Stimulated activated naive CD8-positive, alpha-beta T cell treated with anti-CD3 and anti-CD28 coated beads, Interleukin-15, amount 100 ng/mL, for 72 hours (primary cell): ENCODE measurements at regions not wholly inside any gene's neighbourhood (a gene's known extent, or its start where the extent isn't known, plus 50 kb on each side); places are given as distances from the start of the nearest gene placed in this dataset.
"Not testable (repeated sequence)": the region's sequence is repeated elsewhere in the genome, so short reads cannot be mapped to it uniquely, and the experiment has no call there.

Experiments used
- ATAC-seq: fragments of 150-1000 bp; cut with Tn5 transposase; 2 replicates; pipeline ENCODE4 v1.10.0; 2021; ENCODE audit warnings: mild to moderate bottlenecking, moderate library complexity
- DNase-seq, 2 donors: peaks; one replicate each; pipeline ENCODE4 v3.0.0; 2021 to 2022
- H3K27ac Mint-ChIP-seq, 2 donors: one replicate each; pipeline ENCODE4 v1.8.0; 2022; ENCODE audit warnings: mild to moderate bottlenecking in 2 of 2, mixed read lengths in 2 of 2, moderate library complexity in 2 of 2
- H3K27me3 Mint-ChIP-seq: one replicate; pipeline ENCODE4 v1.8.0; 2022; ENCODE audit warnings: mixed read lengths
- H3K4me1 Mint-ChIP-seq: one replicate; pipeline ENCODE4 v1.8.0; 2022; ENCODE audit warnings: mild to moderate bottlenecking, mixed read lengths
- H3K4me3 Mint-ChIP-seq, 2 donors: one replicate each; pipeline ENCODE4 v1.8.0; 2022; ENCODE audit warnings: mild to moderate bottlenecking in 2 of 2, mixed read lengths in 2 of 2, moderate library complexity in 1 of 2
- H3K9me3 Mint-ChIP-seq, 2 donors: one replicate each; pipeline ENCODE4 v1.8.0; 2022; ENCODE audit warnings: mixed read lengths in 2 of 2

- Mint-ChIP-seq H3K27me3 (no peaks in the 10 kb centered on the region), H3K27ac (no peak overlapping the region), H3K9me3 (peaks cover 42 to 50% of the 10 kb centered on the region in 2 donors), H3K4me1 (peaks cover 14% of the 10 kb centered on the region), H3K4me3 (no peak overlapping the region)
- ATAC-seq, result no peak
- DNase-seq, result no peak
Measured at GRCh38 chr2:7755879-7756278, 838.7 kb downstream of the RNF144A start.

DNA sequence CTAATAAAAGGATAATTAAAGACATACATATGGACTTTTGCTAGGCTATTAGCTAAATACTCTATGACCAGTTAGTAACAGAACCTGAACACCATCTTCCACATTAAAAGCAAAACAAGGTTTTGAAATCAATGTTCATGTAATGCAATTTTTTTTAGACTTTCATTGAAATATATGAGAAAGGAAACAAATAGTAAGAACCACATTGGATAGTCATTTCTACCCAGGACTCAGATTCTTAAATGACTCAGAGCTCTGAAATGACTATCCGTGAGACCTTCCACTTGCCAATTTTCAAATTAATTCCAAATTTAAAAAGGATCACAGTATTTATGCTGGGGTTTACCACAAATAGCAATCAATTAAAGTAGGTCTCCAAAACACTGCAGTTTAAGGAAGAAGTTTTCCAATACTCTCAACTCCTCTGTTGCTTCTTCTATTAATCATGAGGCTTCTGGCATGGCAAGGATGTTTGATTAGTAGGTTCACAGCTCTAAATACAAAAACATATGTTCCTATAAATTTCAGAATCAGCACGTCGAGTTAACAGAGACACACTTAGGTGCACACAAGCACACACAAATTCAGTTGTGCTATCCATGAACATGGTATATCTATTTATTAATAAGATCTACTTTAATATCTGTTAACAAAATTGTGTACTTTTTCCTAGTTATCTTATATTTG is 841.0 kb downstream of the RNF144A start:
- Mint-ChIP-seq H3K4me3 (peak overlapping the region in 1 of 2 donors; percentile 42), H3K27ac (peak overlapping the region in 1 of 2 donors; percentile 86)

DNA sequence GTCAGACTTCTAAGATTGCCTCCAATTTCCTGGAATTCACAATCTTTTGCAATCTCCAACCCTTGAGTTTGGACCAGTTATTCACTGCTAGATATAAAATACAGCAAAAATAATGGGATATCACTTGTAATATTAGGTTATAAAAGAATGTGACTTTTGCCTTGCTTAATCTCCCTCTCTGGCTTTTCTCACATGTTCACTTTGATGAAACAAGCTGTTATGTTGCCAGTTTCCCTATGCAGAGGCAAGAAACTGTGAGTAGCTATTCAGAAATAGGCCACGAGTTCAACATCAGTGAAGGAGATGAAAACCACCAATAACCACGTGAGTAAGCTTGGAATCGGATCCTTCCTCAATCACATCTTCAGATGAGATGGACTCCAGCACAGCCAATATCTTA is 842.7 kb downstream of the RNF144A start:
- no peaks in the 10 kb centered on the region for H3K27me3 Mint-ChIP-seq
- peaks cover 43 to 46% of the 10 kb centered on the region in 2 donors for H3K9me3 Mint-ChIP-seq

More for the DNA sequence above, 841.0 kb downstream of the RNF144A start:
- ATAC-seq, result peak; percentile 92
- no peak for DNase-seq
- peaks cover 46 to 52% of the 10 kb centered on the region in 2 donors for H3K9me3 Mint-ChIP-seq
- H3K27me3 Mint-ChIP-seq, result no peaks in the 10 kb centered on the region
- H3K4me1 Mint-ChIP-seq, result peaks cover 14% of the 10 kb centered on the region

DNA sequence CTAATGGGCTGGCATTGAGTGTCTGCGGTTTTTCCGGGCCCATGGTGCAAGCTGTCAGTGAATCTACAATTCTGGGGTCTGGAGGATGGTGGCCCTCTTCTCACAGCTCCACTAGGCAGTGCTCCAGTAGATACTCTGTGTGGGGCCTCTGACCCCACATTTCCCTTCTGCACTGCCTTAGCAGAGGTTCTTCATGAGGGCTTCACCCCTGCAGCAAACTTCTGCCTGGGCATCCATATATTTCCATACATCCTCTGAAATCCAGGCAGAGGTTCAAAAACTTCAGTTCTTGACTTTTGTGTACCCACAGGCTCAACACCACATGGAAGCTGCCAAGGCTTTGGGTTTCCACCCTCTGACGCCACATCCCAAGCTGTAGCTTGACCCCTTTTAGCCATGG is 846.2 kb downstream of the RNF144A start:
- not testable (repeated sequence) for H3K4me3 Mint-ChIP-seq, ATAC-seq, H3K27me3 Mint-ChIP-seq, H3K27ac Mint-ChIP-seq, DNase-seq
- Mint-ChIP-seq H3K9me3 (peaks cover 19 to 25% of the 10 kb centered on the region in 2 donors), H3K4me1 (peaks cover 12% of the 10 kb centered on the region)

More for the DNA sequence above, 842.7 kb downstream of the RNF144A start:
- no peak for DNase-seq
- peaks cover 14% of the 10 kb centered on the region for H3K4me1 Mint-ChIP-seq
- H3K4me3 Mint-ChIP-seq, result no peak overlapping the region
- no peak for ATAC-seq
- H3K27ac Mint-ChIP-seq, result no peak overlapping the region

DNA sequence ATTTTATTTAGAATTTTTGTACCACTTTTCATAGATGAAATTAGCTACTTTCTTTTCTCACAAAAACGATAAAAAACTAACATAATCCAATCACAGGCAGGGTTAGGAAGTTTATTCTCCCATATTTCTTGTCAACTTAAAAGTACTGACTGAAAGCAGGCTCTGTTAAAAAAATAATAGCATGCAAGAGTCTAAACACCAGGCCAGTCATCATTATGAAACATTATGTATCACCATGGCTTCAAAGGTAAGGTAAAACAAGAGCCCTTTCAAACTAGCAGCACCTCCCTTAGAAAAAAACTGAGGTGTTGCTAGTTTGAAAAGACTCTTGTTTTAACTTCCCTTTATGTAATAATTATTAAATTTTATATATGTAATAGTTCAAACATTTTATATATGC is 848.0 kb downstream of the RNF144A start:
- no peak for ATAC-seq
- no peak overlapping the region for H3K4me3 Mint-ChIP-seq
- no peak for DNase-seq
- H3K27ac Mint-ChIP-seq, result no peak overlapping the region
- H3K4me1 Mint-ChIP-seq, result peaks cover 12% of the 10 kb centered on the region
- H3K27me3 Mint-ChIP-seq, result no peaks in the 10 kb centered on the region
- peaks cover 25 to 32% of the 10 kb centered on the region in 2 donors for H3K9me3 Mint-ChIP-seq

- peak in 1 of 2 donors; percentile 37 for DNase-seq
- H3K27ac Mint-ChIP-seq, result no peak overlapping the region
- no peaks in the 10 kb centered on the region for H3K27me3 Mint-ChIP-seq
- H3K9me3 Mint-ChIP-seq, result peaks cover 25 to 32% of the 10 kb centered on the region in 2 donors
- no peak overlapping the region for H3K4me3 Mint-ChIP-seq
- peak; percentile 79 for ATAC-seq
- peaks cover 12% of the 10 kb centered on the region for H3K4me1 Mint-ChIP-seq
Measured at GRCh38 chr2:7766088-7766722, 849.0 kb downstream of the RNF144A start.

DNA sequence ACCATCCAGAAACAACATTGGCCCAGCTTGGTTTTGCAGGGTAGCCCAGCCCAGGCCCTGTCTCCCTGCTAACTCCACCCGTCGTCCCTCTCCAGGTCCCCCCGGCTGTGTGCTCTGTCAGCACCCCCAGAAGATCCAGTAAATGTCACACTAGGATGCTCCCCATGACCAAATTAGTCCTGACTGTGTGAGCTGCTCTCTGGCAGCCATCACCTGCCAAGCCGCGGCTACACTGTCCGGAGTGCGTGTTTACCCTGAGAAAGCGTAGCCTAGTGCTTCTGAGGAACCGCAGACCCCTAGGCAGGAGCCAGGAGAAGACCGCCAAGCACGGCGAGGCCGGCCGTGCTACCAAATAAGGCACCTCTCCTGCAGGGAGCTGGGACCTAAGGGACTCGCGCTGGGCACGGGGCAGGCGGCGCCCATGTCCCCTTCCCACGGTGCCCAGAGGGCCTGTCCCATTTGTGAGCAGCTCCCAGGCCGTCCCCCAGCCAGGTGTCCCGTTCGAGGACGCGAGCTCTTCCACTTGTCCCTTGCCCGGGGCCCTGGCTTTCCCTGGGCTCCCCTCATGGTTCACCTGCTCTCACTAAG is 849.9 kb downstream of the RNF144A start:
- DNase-seq (no peak), ATAC-seq (peak; percentile 27)
- H3K4me1 Mint-ChIP-seq, result peaks cover 12% of the 10 kb centered on the region
- no peak overlapping the region for H3K4me3 Mint-ChIP-seq
- H3K9me3 Mint-ChIP-seq, result peaks cover 25 to 32% of the 10 kb centered on the region in 2 donors
- H3K27ac Mint-ChIP-seq, result no peak overlapping the region
- H3K27me3 Mint-ChIP-seq, result no peaks in the 10 kb centered on the region

- no peak for ATAC-seq
- no peaks in the 10 kb centered on the region for H3K27me3 Mint-ChIP-seq
- no peak overlapping the region for H3K4me3 Mint-ChIP-seq
- peaks cover 15% of the 10 kb centered on the region for H3K4me1 Mint-ChIP-seq
- DNase-seq, result no peak
- H3K9me3 Mint-ChIP-seq, result peaks cover 18 to 27% of the 10 kb centered on the region in 2 donors
- no peak overlapping the region for H3K27ac Mint-ChIP-seq
Measured at GRCh38 chr2:7767902-7768301, 850.7 kb downstream of the RNF144A start.

DNA sequence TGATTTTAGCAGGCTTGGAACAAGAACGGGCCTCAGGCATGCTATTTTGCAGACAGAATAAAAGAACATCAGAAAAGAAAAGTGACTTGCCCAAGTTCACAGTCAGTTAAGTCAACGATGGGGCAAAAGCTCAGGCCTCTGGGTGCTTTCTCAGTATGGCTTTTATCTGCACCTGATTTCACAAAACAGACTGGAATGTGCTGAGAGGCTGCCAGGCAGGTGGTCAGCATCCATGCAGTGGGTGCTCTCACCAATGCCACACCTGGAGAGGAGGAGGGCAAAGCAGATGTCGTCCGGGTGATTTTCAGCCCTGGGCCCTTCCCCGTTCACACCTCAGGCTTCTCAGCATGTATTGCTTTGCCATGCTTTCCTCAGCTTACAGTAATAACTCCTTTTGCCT is 854.6 kb downstream of the RNF144A start:
- Mint-ChIP-seq H3K4me3 (no peak overlapping the region), H3K4me1 (peaks cover 30% of the 10 kb centered on the region), H3K9me3 (peaks cover 0 to 13% of the 10 kb centered on the region in 2 donors), H3K27ac (no peak overlapping the region), H3K27me3 (no peaks in the 10 kb centered on the region)
- no peak for ATAC-seq
- no peak for DNase-seq

- Mint-ChIP-seq H3K9me3 (peaks cover 0 to 13% of the 10 kb centered on the region in 2 donors), H3K4me3 (peak overlapping the region; percentile 36 to 47), H3K27me3 (no peaks in the 10 kb centered on the region), H3K27ac (peak overlapping the region; percentile 71 to 72), H3K4me1 (peaks cover 28% of the 10 kb centered on the region)
- ATAC-seq, result peak; percentile 91
- peak in 1 of 2 donors; percentile 76 for DNase-seq
Measured at GRCh38 chr2:7773362-7774360, 856.4 kb downstream of the RNF144A start.

DNA sequence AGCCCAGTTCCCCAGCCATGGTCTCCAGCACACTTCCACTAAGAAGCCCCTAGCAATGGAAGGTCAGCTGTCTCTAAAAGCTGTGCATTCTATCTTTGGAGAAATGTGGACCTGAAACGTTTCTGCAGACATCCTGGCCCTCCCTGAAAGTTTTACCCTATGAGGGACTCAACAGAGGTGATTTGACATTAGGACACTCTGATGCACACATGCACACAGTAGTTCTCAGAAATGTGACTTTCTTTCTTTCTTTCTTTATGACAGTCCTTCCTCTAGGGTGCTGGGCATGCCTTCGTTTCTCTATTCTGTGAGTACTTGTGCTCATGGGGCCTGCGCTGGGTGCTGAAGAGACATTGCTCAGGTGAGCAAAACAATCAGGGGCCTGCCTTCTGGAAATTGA is 857.3 kb downstream of the RNF144A start:
- H3K9me3 Mint-ChIP-seq, result peaks cover 0 to 6% of the 10 kb centered on the region in 2 donors
- H3K4me1 Mint-ChIP-seq, result peaks cover 28% of the 10 kb centered on the region
- peak overlapping the region; percentile 7 to 47 for H3K4me3 Mint-ChIP-seq
- H3K27me3 Mint-ChIP-seq, result no peaks in the 10 kb centered on the region
- no peak overlapping the region for H3K27ac Mint-ChIP-seq
- ATAC-seq, result peak; percentile 52
- no peak for DNase-seq

GRCh38 chr2:7777668-7778067 is 860.5 kb downstream of the RNF144A start:
- Mint-ChIP-seq H3K27ac (no peak overlapping the region), H3K4me3 (no peak overlapping the region), H3K27me3 (no peaks in the 10 kb centered on the region), H3K9me3 (peaks cover 0 to 2% of the 10 kb centered on the region in 2 donors), H3K4me1 (peaks cover 27% of the 10 kb centered on the region)
- ATAC-seq, result no peak
- DNase-seq, result no peak

GRCh38 chr2:7780321-7780720 is 863.1 kb downstream of the RNF144A start:
- Mint-ChIP-seq H3K27ac (no peak overlapping the region), H3K9me3 (peaks cover 0 to 9% of the 10 kb centered on the region in 2 donors), H3K4me3 (no peak overlapping the region), H3K27me3 (no peaks in the 10 kb centered on the region), H3K4me1 (peaks cover under 1% of the 10 kb centered on the region)
- ATAC-seq (no peak), DNase-seq (no peak)

DNA sequence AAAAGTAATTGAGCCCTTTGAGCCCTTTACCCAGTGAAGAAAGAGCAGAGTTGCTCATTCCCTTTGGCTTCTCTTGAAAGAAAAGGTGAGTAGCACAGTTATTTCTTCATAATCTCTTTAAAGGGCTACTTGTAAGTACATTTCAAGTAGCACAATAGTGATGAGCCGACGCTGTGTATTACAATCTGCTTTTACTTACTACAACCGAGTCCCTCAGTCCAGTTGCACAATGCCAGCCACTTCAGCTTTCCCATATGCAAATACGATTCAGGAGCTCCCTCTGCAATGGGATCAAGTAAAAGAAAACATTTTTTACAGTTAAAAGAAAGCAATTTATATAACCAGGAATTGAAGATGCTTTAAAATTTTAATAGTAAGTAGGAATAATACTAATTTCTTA is 868.5 kb downstream of the RNF144A start:
- DNase-seq (no peak), ATAC-seq (no peak)
- Mint-ChIP-seq H3K27me3 (no peaks in the 10 kb centered on the region), H3K4me1 (no peaks in the 10 kb centered on the region), H3K9me3 (peaks cover 0 to 9% of the 10 kb centered on the region in 2 donors), H3K4me3 (no peak overlapping the region), H3K27ac (no peak overlapping the region)

DNA sequence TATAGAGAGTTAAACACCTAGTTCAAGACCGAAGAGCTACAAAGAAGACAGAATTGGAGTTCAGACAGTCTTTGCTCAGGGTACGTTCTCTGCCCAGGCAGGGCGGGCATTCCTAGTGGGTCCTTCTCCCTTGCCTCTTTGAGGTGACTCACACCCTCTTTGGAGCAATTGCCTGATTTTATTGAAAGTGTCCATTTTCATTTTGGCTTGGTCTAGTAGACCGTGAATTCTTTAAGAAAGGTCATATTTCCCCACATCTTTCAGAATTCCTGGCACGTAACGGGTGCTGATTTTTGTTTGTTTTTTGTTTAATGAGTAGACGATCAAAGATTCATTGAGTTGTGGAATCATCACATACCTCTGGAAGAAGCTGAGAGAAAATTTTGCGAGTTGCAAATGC is 871.5 kb downstream of the RNF144A start:
- Mint-ChIP-seq H3K9me3 (no peaks in the 10 kb centered on the region), H3K27ac (no peak overlapping the region), H3K27me3 (no peaks in the 10 kb centered on the region), H3K4me3 (no peak overlapping the region), H3K4me1 (no peaks in the 10 kb centered on the region)
- no peak for DNase-seq
- ATAC-seq, result no peak
